ENCODE measurements at regions not wholly inside any gene's neighbourhood (a gene's known extent, or its start where the extent isn't known, plus 50 kb on each side); places are given as distances from the start of the nearest gene placed in this dataset.
"Not testable (repeated sequence)": the region's sequence is repeated elsewhere in the genome, so short reads cannot be mapped to it uniquely, and the experiment has no call there.

GRCh38 chr13:81546294-81546693, 1205.4 kb upstream of the SPRY2 start:
- H3K36me3 ChIP-seq (ENCODE audit: control insufficient read depth in 2 of 2, insufficient read depth in 2 of 2, low read length in 2 of 2); H3K27me3 ChIP-seq (ENCODE audit: control insufficient read depth in 2 of 2, insufficient read depth in 2 of 2, low read length in 2 of 2); H3K9ac ChIP-seq (ENCODE audit: low read depth in 1 of 2, low read length in 2 of 2); H3K27ac ChIP-seq (ENCODE audit: low read depth in 2 of 2, low read length in 2 of 2); H3K9me3 ChIP-seq (ENCODE audit: control insufficient read depth in 2 of 2, low read length in 2 of 2); H3K4me1 ChIP-seq (ENCODE audit: control insufficient read depth in 2 of 2, insufficient read depth in 2 of 2, low read length in 2 of 2); H3K4me3 ChIP-seq (ENCODE audit: low read length in 2 of 2): not testable (repeated sequence)

GRCh38 chr13:81540777-81541176, 1199.9 kb upstream of the SPRY2 start:
- Histone ChIP-seq H3K4me1 (ENCODE audit: control insufficient read depth in 2 of 2, insufficient read depth in 2 of 2, low read length in 2 of 2) (no peaks in the 10 kb centered on the region), H3K27ac (ENCODE audit: low read depth in 2 of 2, low read length in 2 of 2) (no peak overlapping the region), H3K27me3 (ENCODE audit: control insufficient read depth in 2 of 2, insufficient read depth in 2 of 2, low read length in 2 of 2) (no peaks in the 10 kb centered on the region), H3K9me3 (ENCODE audit: control insufficient read depth in 2 of 2, low read length in 2 of 2) (peaks cover 0 to under 1% of the 10 kb centered on the region in 2 donors), H3K4me3 (ENCODE audit: low read length in 2 of 2) (no peak overlapping the region), H3K9ac (ENCODE audit: low read depth in 1 of 2, low read length in 2 of 2) (no peak overlapping the region), H3K36me3 (ENCODE audit: control insufficient read depth in 2 of 2, insufficient read depth in 2 of 2, low read length in 2 of 2) (no peaks in the 10 kb centered on the region)

GRCh38 chr13:81539643-81540150, 1198.8 kb upstream of the SPRY2 start:
- Histone ChIP-seq H3K27ac (ENCODE audit: low read depth in 2 of 2, low read length in 2 of 2) (no peak overlapping the region), H3K9ac (ENCODE audit: low read depth in 1 of 2, low read length in 2 of 2) (no peak overlapping the region), H3K4me1 (ENCODE audit: control insufficient read depth in 2 of 2, insufficient read depth in 2 of 2, low read length in 2 of 2) (no peaks in the 10 kb centered on the region), H3K9me3 (ENCODE audit: control insufficient read depth in 2 of 2, low read length in 2 of 2) (no peaks in the 10 kb centered on the region), H3K27me3 (ENCODE audit: control insufficient read depth in 2 of 2, insufficient read depth in 2 of 2, low read length in 2 of 2) (no peaks in the 10 kb centered on the region), H3K36me3 (ENCODE audit: control insufficient read depth in 2 of 2, insufficient read depth in 2 of 2, low read length in 2 of 2) (no peaks in the 10 kb centered on the region), H3K4me3 (ENCODE audit: low read length in 2 of 2) (no peak overlapping the region)

GRCh38 chr13:81498969-81499368, 1158.0 kb upstream of the SPRY2 start:
- Histone ChIP-seq H3K9ac (ENCODE audit: low read depth in 1 of 2, low read length in 2 of 2) (no peak overlapping the region), H3K4me1 (ENCODE audit: control insufficient read depth in 2 of 2, insufficient read depth in 2 of 2, low read length in 2 of 2) (no peaks in the 10 kb centered on the region), H3K4me3 (ENCODE audit: low read length in 2 of 2) (no peak overlapping the region), H3K27me3 (ENCODE audit: control insufficient read depth in 2 of 2, insufficient read depth in 2 of 2, low read length in 2 of 2) (no peaks in the 10 kb centered on the region), H3K9me3 (ENCODE audit: control insufficient read depth in 2 of 2, low read length in 2 of 2) (no peaks in the 10 kb centered on the region), H3K36me3 (ENCODE audit: control insufficient read depth in 2 of 2, insufficient read depth in 2 of 2, low read length in 2 of 2) (no peaks in the 10 kb centered on the region), H3K27ac (ENCODE audit: low read depth in 2 of 2, low read length in 2 of 2) (no peak overlapping the region)

GRCh38 chr13:81493144-81493543, 1152.2 kb upstream of the SPRY2 start:
- Histone ChIP-seq H3K9me3 (ENCODE audit: control insufficient read depth in 2 of 2, low read length in 2 of 2) (no peaks in the 10 kb centered on the region), H3K27ac (ENCODE audit: low read depth in 2 of 2, low read length in 2 of 2) (no peak overlapping the region), H3K9ac (ENCODE audit: low read depth in 1 of 2, low read length in 2 of 2) (no peak overlapping the region), H3K4me3 (ENCODE audit: low read length in 2 of 2) (no peak overlapping the region), H3K36me3 (ENCODE audit: control insufficient read depth in 2 of 2, insufficient read depth in 2 of 2, low read length in 2 of 2) (no peaks in the 10 kb centered on the region), H3K27me3 (ENCODE audit: control insufficient read depth in 2 of 2, insufficient read depth in 2 of 2, low read length in 2 of 2) (no peaks in the 10 kb centered on the region), H3K4me1 (ENCODE audit: control insufficient read depth in 2 of 2, insufficient read depth in 2 of 2, low read length in 2 of 2) (no peaks in the 10 kb centered on the region)

- H3K9me3 ChIP-seq (ENCODE audit: control insufficient read depth in 2 of 2, low read length in 2 of 2) = no peaks in the 10 kb centered on the region
- no peaks in the 10 kb centered on the region for H3K27me3 ChIP-seq (ENCODE audit: control insufficient read depth in 2 of 2, insufficient read depth in 2 of 2, low read length in 2 of 2)
- no peak overlapping the region for H3K9ac ChIP-seq (ENCODE audit: low read depth in 1 of 2, low read length in 2 of 2)
- H3K27ac ChIP-seq (ENCODE audit: low read depth in 2 of 2, low read length in 2 of 2) = no peak overlapping the region
- no peak overlapping the region for H3K4me3 ChIP-seq (ENCODE audit: low read length in 2 of 2)
- H3K36me3 ChIP-seq (ENCODE audit: control insufficient read depth in 2 of 2, insufficient read depth in 2 of 2, low read length in 2 of 2) = no peaks in the 10 kb centered on the region
- no peaks in the 10 kb centered on the region for H3K4me1 ChIP-seq (ENCODE audit: control insufficient read depth in 2 of 2, insufficient read depth in 2 of 2, low read length in 2 of 2)
Observed at GRCh38 chr13:81492449-81492848, 1151.5 kb upstream of the SPRY2 start.

- no peaks in the 10 kb centered on the region for H3K36me3 ChIP-seq (ENCODE audit: control insufficient read depth in 2 of 2, insufficient read depth in 2 of 2, low read length in 2 of 2)
- H3K27ac ChIP-seq (ENCODE audit: low read depth in 2 of 2, low read length in 2 of 2) = no peak overlapping the region
- no peak overlapping the region for H3K9ac ChIP-seq (ENCODE audit: low read depth in 1 of 2, low read length in 2 of 2)
- no peaks in the 10 kb centered on the region for H3K27me3 ChIP-seq (ENCODE audit: control insufficient read depth in 2 of 2, insufficient read depth in 2 of 2, low read length in 2 of 2)
- no peaks in the 10 kb centered on the region for H3K4me1 ChIP-seq (ENCODE audit: control insufficient read depth in 2 of 2, insufficient read depth in 2 of 2, low read length in 2 of 2)
- H3K4me3 ChIP-seq (ENCODE audit: low read length in 2 of 2) = no peak overlapping the region
- H3K9me3 ChIP-seq (ENCODE audit: control insufficient read depth in 2 of 2, low read length in 2 of 2) = no peaks in the 10 kb centered on the region
Observed at GRCh38 chr13:81488021-81488420, 1147.1 kb upstream of the SPRY2 start.

GRCh38 chr13:81487151-81487550, 1146.2 kb upstream of the SPRY2 start:
- no peaks in the 10 kb centered on the region for H3K27me3 ChIP-seq (ENCODE audit: control insufficient read depth in 2 of 2, insufficient read depth in 2 of 2, low read length in 2 of 2)
- no peaks in the 10 kb centered on the region for H3K9me3 ChIP-seq (ENCODE audit: control insufficient read depth in 2 of 2, low read length in 2 of 2)
- H3K4me3 ChIP-seq (ENCODE audit: low read length in 2 of 2) = no peak overlapping the region
- no peak overlapping the region for H3K9ac ChIP-seq (ENCODE audit: low read depth in 1 of 2, low read length in 2 of 2)
- H3K4me1 ChIP-seq (ENCODE audit: control insufficient read depth in 2 of 2, insufficient read depth in 2 of 2, low read length in 2 of 2) = no peaks in the 10 kb centered on the region
- no peak overlapping the region for H3K27ac ChIP-seq (ENCODE audit: low read depth in 2 of 2, low read length in 2 of 2)
- H3K36me3 ChIP-seq (ENCODE audit: control insufficient read depth in 2 of 2, insufficient read depth in 2 of 2, low read length in 2 of 2) = no peaks in the 10 kb centered on the region

- no peak overlapping the region for H3K27ac ChIP-seq (ENCODE audit: low read depth in 2 of 2, low read length in 2 of 2)
- no peak overlapping the region for H3K4me3 ChIP-seq (ENCODE audit: low read length in 2 of 2)
- no peaks in the 10 kb centered on the region for H3K4me1 ChIP-seq (ENCODE audit: control insufficient read depth in 2 of 2, insufficient read depth in 2 of 2, low read length in 2 of 2)
- no peaks in the 10 kb centered on the region for H3K9me3 ChIP-seq (ENCODE audit: control insufficient read depth in 2 of 2, low read length in 2 of 2)
- no peaks in the 10 kb centered on the region for H3K27me3 ChIP-seq (ENCODE audit: control insufficient read depth in 2 of 2, insufficient read depth in 2 of 2, low read length in 2 of 2)
- no peaks in the 10 kb centered on the region for H3K36me3 ChIP-seq (ENCODE audit: control insufficient read depth in 2 of 2, insufficient read depth in 2 of 2, low read length in 2 of 2)
- no peak overlapping the region for H3K9ac ChIP-seq (ENCODE audit: low read depth in 1 of 2, low read length in 2 of 2)
Observed at GRCh38 chr13:81480634-81481033, 1139.7 kb upstream of the SPRY2 start.

- no peaks in the 10 kb centered on the region for H3K4me1 ChIP-seq (ENCODE audit: control insufficient read depth in 2 of 2, insufficient read depth in 2 of 2, low read length in 2 of 2)
- no peak overlapping the region for H3K4me3 ChIP-seq (ENCODE audit: low read length in 2 of 2)
- H3K27ac ChIP-seq (ENCODE audit: low read depth in 2 of 2, low read length in 2 of 2) = no peak overlapping the region
- no peaks in the 10 kb centered on the region for H3K36me3 ChIP-seq (ENCODE audit: control insufficient read depth in 2 of 2, insufficient read depth in 2 of 2, low read length in 2 of 2)
- H3K9me3 ChIP-seq (ENCODE audit: control insufficient read depth in 2 of 2, low read length in 2 of 2) = no peaks in the 10 kb centered on the region
- no peak overlapping the region for H3K9ac ChIP-seq (ENCODE audit: low read depth in 1 of 2, low read length in 2 of 2)
- no peaks in the 10 kb centered on the region for H3K27me3 ChIP-seq (ENCODE audit: control insufficient read depth in 2 of 2, insufficient read depth in 2 of 2, low read length in 2 of 2)
Observed at GRCh38 chr13:81473366-81473899, 1132.5 kb upstream of the SPRY2 start.

- no peaks in the 10 kb centered on the region for H3K36me3 ChIP-seq (ENCODE audit: control insufficient read depth in 2 of 2, insufficient read depth in 2 of 2, low read length in 2 of 2)
- no peak overlapping the region for H3K4me3 ChIP-seq (ENCODE audit: low read length in 2 of 2)
- no peaks in the 10 kb centered on the region for H3K27me3 ChIP-seq (ENCODE audit: control insufficient read depth in 2 of 2, insufficient read depth in 2 of 2, low read length in 2 of 2)
- no peak overlapping the region for H3K9ac ChIP-seq (ENCODE audit: low read depth in 1 of 2, low read length in 2 of 2)
- H3K27ac ChIP-seq (ENCODE audit: low read depth in 2 of 2, low read length in 2 of 2) = no peak overlapping the region
- no peaks in the 10 kb centered on the region for H3K9me3 ChIP-seq (ENCODE audit: control insufficient read depth in 2 of 2, low read length in 2 of 2)
- no peaks in the 10 kb centered on the region for H3K4me1 ChIP-seq (ENCODE audit: control insufficient read depth in 2 of 2, insufficient read depth in 2 of 2, low read length in 2 of 2)
Observed at GRCh38 chr13:81458170-81458569, 1117.2 kb upstream of the SPRY2 start.

Data from mucosa of rectum (tissue), 2 donors.